Testis (tissue), 2 donors: ENCODE measurements at regions not wholly inside any gene's neighbourhood (a gene's known extent, or its start where the extent isn't known, plus 50 kb on each side); places are given as distances from the start of the nearest gene placed in this dataset.

Experiments
- DNase-seq: peaks from one replicate; pipeline ENCODE4 v3.0.0-alpha.2; 2019
- H3K27ac ChIP-seq, 2 donors: fragments of 200-600 bp; sonication (generic); one replicate each; pipeline ENCODE4 v1.5.1; 2019
- H3K27me3 ChIP-seq: fragments of 200-600 bp; sonication (generic); one replicate; pipeline ENCODE4 v1.5.1; 2019
- H3K36me3 ChIP-seq: fragments of 200-600 bp; sonication (generic); one replicate; pipeline ENCODE4 v1.5.1; 2017; ENCODE audit warnings: low read depth; ENCODE audit errors: missing control alignments
- H3K4me1 ChIP-seq: fragments of 200-600 bp; sonication (generic); one replicate; pipeline ENCODE4 v1.5.1; 2019
- H3K4me3 ChIP-seq, 2 donors: fragments of 200-600 bp; sonication (generic); one replicate each; pipeline ENCODE4 v1.5.1; 2017 to 2019
- H3K9me3 ChIP-seq: fragments of 200-600 bp; sonication (generic); one replicate; pipeline ENCODE4 v1.5.1; 2017
- POLR2A ChIP-seq: fragments of 450-650 bp; IDR thresholded peaks from one replicate; pipeline ENCODE4 v1.6.1; 2017; ENCODE audit warnings: antibody characterized with exemption, mild to moderate bottlenecking, moderate library complexity
- WGBS, 2 donors: methylation state at CpG; one replicate each; pipeline ENCODE4 v1.1.5; 2018; 5-methylcytosine and 5-hydroxymethylcytosine counted together
- intact Hi-C: fragments of 100-400 bp; cut with DNase I; formaldehyde crosslinking; loops from one replicate; pipeline ENCODE4 v1.15.1; 2023; ENCODE audit warnings: low total_unique reads
- TF ChIP-seq, protein P1 (sequence below), 3 experiments: fragments of 450-650 bp in 2 of 3; fragments of 200-600 bp in 1 of 3; sonication (generic) in 1 of 3; IDR thresholded peaks; one replicate each; pipeline ENCODE4 v1.5.1; 2016 to 2019; ENCODE audit warnings: antibody characterized with exemption in 3 of 3, mild to moderate bottlenecking in 2 of 3, moderate library complexity in 1 of 3

DNA sequence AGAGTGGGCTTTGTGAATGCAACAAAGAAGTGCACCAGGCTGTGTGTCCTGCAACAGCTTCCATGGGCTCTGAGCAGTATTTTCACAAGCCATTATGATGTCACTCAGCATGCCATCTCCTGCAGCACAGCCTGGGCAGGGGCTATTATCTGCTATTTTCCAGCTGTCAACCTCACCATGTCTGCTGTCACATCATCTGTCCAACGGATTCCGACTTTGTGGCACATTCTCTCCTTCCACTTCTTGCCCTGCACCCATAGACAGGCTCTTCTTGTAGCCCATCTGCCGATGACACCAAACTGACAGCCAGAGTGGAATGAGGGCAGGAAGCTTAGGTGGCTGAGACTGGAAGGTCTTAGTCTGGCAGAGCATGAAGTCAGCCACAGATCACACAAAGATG is 691.9 kb downstream of the NTRK3 start:
- no peak overlapping the region for H3K27ac ChIP-seq
- no peaks in the 10 kb centered on the region for H3K9me3 ChIP-seq
- H3K4me3 ChIP-seq: no peak overlapping the region
- no peaks in the 10 kb centered on the region for H3K36me3 ChIP-seq
- no peaks in the 10 kb centered on the region for H3K4me1 ChIP-seq
- H3K27me3 ChIP-seq: no peaks in the 10 kb centered on the region
- TF ChIP-seq POLR2A: no peak
- TF ChIP-seq, protein P1, sequence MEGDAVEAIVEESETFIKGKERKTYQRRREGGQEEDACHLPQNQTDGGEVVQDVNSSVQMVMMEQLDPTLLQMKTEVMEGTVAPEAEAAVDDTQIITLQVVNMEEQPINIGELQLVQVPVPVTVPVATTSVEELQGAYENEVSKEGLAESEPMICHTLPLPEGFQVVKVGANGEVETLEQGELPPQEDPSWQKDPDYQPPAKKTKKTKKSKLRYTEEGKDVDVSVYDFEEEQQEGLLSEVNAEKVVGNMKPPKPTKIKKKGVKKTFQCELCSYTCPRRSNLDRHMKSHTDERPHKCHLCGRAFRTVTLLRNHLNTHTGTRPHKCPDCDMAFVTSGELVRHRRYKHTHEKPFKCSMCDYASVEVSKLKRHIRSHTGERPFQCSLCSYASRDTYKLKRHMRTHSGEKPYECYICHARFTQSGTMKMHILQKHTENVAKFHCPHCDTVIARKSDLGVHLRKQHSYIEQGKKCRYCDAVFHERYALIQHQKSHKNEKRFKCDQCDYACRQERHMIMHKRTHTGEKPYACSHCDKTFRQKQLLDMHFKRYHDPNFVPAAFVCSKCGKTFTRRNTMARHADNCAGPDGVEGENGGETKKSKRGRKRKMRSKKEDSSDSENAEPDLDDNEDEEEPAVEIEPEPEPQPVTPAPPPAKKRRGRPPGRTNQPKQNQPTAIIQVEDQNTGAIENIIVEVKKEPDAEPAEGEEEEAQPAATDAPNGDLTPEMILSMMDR (IDR thresholded peaks at IDR 0.05): no peak
- intact Hi-C loops: no loop called here
- DNase-seq: no peak
- WGBS, 2 donors: 84 to 85% methylated on average over 3 of the region's 3 CpGs

DNA sequence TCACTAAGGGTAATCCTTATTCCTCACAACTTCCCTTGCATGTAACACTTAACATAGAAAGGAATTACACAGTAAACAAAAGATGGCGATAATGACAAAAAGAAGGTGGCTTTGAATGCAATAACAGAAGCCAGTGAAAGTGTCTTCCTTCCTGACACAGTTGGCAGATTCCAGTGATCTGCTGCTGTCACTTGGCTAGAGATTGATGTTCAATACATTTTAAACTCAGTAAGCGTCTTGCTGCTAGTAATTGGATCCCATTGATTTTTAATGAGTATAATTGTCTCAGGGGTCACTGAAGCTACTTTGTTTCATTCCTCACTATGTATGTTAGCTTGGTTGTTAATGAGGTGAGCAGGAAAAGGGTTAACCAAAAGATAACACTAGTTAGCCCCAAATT is 692.7 kb downstream of the NTRK3 start:
- WGBS, 2 donors: 82 to 83% methylated on average over 2 of the region's 2 CpGs
- Histone ChIP-seq H3K27me3 (no peaks in the 10 kb centered on the region), H3K4me3 (no peak overlapping the region), H3K36me3 (no peaks in the 10 kb centered on the region), H3K27ac (no peak overlapping the region), H3K4me1 (no peaks in the 10 kb centered on the region), H3K9me3 (no peaks in the 10 kb centered on the region)
- DNase-seq: no peak
- intact Hi-C loops: no loop called here
- no peak for TF ChIP-seq POLR2A
- TF ChIP-seq, protein P1 (IDR thresholded peaks at IDR 0.05): no peak

DNA sequence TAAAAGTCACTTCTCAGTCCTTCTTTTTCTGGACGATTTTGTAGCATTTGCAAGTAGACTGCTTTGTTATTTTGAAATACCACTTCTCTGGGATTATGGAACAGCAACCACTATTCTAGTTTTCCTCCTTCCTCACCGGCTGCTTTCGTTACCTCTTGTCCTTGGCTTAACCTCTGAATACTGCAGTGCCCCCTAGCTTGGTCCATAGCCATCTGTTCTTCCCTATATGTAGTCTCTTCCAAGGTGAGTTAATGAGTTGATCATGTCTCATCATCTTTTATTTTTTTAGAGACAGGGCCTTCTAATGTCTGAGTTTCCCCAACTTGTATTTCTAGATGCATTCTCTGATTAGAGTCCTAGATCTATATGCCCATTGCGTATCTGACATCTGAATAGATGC is 694.3 kb downstream of the NTRK3 start:
- no peaks in the 10 kb centered on the region for H3K36me3 ChIP-seq
- H3K4me1 ChIP-seq: no peaks in the 10 kb centered on the region
- no peak overlapping the region for H3K27ac ChIP-seq
- intact Hi-C loops: no loop called here
- no peak for DNase-seq
- no peaks in the 10 kb centered on the region for H3K9me3 ChIP-seq
- H3K4me3 ChIP-seq: no peak overlapping the region
- H3K27me3 ChIP-seq: no peaks in the 10 kb centered on the region
- TF ChIP-seq POLR2A: no peak
- TF ChIP-seq, protein P1 (IDR thresholded peaks at IDR 0.05): no peak
- WGBS, 2 donors: 82 to 87% methylated on average over 4 of the region's 4 CpGs

DNA sequence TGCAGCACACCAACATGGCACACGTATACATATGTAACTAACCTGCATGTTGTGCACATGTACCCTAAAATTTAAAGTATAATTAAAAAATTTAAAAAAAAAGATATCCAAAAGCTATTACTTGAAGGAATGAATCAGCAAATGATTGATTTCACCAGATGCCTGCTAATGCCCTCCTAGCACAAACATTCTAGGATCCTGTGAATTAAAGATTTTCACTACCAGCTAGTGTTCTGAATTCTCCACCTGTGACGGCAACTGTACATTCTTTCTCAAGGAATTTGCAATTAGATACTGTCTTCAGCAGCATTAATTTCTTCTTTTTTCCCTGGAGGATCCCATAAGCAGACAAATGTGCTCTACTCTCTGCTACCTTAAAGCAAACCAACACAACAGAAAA is 694.9 kb downstream of the NTRK3 start:
- H3K27ac ChIP-seq: no peak overlapping the region
- no peaks in the 10 kb centered on the region for H3K36me3 ChIP-seq
- H3K9me3 ChIP-seq: no peaks in the 10 kb centered on the region
- H3K4me1 ChIP-seq: no peaks in the 10 kb centered on the region
- WGBS, 2 donors: 91% methylated on average over 2 of the region's 2 CpGs
- intact Hi-C loops: no loop called here
- H3K4me3 ChIP-seq: no peak overlapping the region
- no peaks in the 10 kb centered on the region for H3K27me3 ChIP-seq
- TF ChIP-seq, protein P1 (IDR thresholded peaks at IDR 0.05): no peak
- no peak for TF ChIP-seq POLR2A
- no peak for DNase-seq

DNA sequence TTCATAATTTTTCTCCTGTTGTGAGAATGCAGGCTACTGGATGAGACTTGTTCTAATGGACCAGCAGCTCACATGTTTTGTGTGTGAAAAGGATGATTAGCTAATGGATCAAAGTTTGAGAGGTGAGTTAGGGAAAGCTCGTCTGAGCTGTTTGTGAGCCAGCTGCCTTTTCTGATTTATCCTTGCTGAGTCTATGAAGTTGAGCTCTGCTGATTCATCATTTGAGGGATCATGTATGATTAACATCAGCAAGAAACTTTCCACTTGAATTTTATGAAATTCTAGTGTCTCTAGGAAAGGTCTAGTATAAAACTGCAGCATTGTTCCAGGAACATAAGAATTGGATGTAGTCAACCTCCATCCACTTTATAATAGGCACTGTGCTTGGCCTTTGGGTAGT is 698.7 kb downstream of the NTRK3 start:
- H3K4me1 ChIP-seq: no peaks in the 10 kb centered on the region
- H3K9me3 ChIP-seq: no peaks in the 10 kb centered on the region
- intact Hi-C loops: no loop called here
- H3K27ac ChIP-seq: no peak overlapping the region
- H3K36me3 ChIP-seq: no peaks in the 10 kb centered on the region
- WGBS, 2 donors: 67 to 83% methylated on average over 1 of the region's 1 CpG
- no peak for DNase-seq
- no peak overlapping the region for H3K4me3 ChIP-seq
- no peaks in the 10 kb centered on the region for H3K27me3 ChIP-seq
- TF ChIP-seq POLR2A: no peak
- TF ChIP-seq, protein P1 (IDR thresholded peaks at IDR 0.05): no peak
